ENCODE measurements at regions not wholly inside any gene's neighbourhood (a gene's known extent, or its start where the extent isn't known, plus 50 kb on each side); places are given as distances from the start of the nearest gene placed in this dataset.

DNA sequence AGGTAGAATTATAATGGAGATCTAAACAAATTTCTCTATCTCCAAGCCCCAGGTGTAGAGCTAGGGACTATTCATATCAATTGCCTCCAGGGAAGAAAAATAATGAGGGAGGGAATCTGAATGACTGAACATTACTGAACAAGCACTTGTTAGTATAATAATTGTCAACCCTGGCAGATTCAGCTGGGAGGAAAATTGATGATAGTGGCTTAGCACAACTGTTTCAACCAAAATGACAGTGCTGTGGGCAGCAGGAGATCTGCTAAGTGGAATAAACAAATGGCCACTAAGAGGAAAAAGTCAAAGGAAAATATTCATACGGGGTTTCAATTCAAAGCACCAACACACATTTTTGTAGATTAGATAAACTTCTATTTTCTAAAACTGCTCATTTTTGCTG, 294.9 kb upstream of the ZNF385D start:
- no peaks in the 10 kb centered on the region for H3K9me3 ChIP-seq (ENCODE audit: insufficient read depth in 2 of 2, low read depth in 1 of 2, low read length in 1 of 2)
- no peaks in the 10 kb centered on the region for H3K36me3 ChIP-seq (ENCODE audit: control insufficient read depth in 2 of 4, insufficient read depth in 4 of 4, low read length in 3 of 4)
- TF ChIP-seq SP1 (IDR thresholded peaks at IDR 0.05; ENCODE audit: low read depth, low read length) (no peak), POLR2A (IDR thresholded peaks at IDR 0.05; ENCODE audit: control extremely low read depth in 1 of 2, low read depth in 2 of 2, low read length in 2 of 2) (no peak), KDM4A (IDR thresholded peaks at IDR 0.05; ENCODE audit: low read depth, low read length, severe bottlenecking) (no peak), SP2 (IDR thresholded peaks at IDR 0.05; ENCODE audit: low read length) (no peak), CEBPB (IDR thresholded peaks at IDR 0.05; ENCODE audit: low read depth, low read length) (no peak), GABPA (IDR thresholded peaks at IDR 0.05; ENCODE audit: borderline replicate concordance, insufficient read depth, low read length) (no peak), NANOG (IDR thresholded peaks at IDR 0.05; ENCODE audit: insufficient read depth, low read depth, low read length, poor library complexity, severe bottlenecking) (no peak), JUND (IDR thresholded peaks at IDR 0.05; ENCODE audit: low read length) (no peak), NRF1 (IDR thresholded peaks at IDR 0.05; ENCODE audit: low read depth, low read length) (no peak), EZH2 (IDR thresholded peaks at IDR 0.05; ENCODE audit: low read depth, low read length, severe bottlenecking) (no peak), YY1 (IDR thresholded peaks at IDR 0.05; ENCODE audit: low read depth, low read length) (no peak), CHD2 (IDR thresholded peaks at IDR 0.05; ENCODE audit: low read length) (no peak), RNF2 (IDR thresholded peaks at IDR 0.05; ENCODE audit: borderline replicate concordance, low read depth, low read length, missing control alignments, poor library complexity, severe bottlenecking) (no peak), EP300 (IDR thresholded peaks at IDR 0.05; ENCODE audit: borderline replicate concordance in 1 of 2, low read depth in 2 of 2, low read length in 2 of 2) (no peak)
- no peaks in the 10 kb centered on the region for H3K4me1 ChIP-seq (replicated peaks in 1 of 4; ENCODE audit: control insufficient read depth in 3 of 4, insufficient read depth in 4 of 4, low read length in 3 of 4)
- DNase-seq (ENCODE audit: low read depth in 1 of 2, low spot score in 2 of 2) (no peak), FAIRE-seq (no peak)
- H3K23me2 ChIP-seq (ENCODE audit: low read depth, low read length), result no peaks in the 10 kb centered on the region
- 79% methylated on average over 1 of the region's 1 CpG; no CpG with 5 or more reads in 1 of the 2 experiments for WGBS, 2 experiments (ENCODE audit: extremely low coverage in 1 of 2, insufficient coverage in 1 of 2, insufficient read length in 1 of 2, insufficient replicate concordance in 2 of 2, low coverage in 1 of 2, low lambda C conversion rate in 2 of 2, missing lambda C conversion rate in 1 of 2)
- H4K20me1 ChIP-seq (replicated peaks in 1 of 2; ENCODE audit: control insufficient read depth in 1 of 2, insufficient read depth in 2 of 2, low read length in 2 of 2), result no peaks in the 10 kb centered on the region
- H2AFZ ChIP-seq (ENCODE audit: low read length), result 0 out of 2 replicates have a peak overlapping the region, but pooled peaks have one; percentile 60
- no peak overlapping the region for H4K91ac ChIP-seq (replicated peaks; ENCODE audit: insufficient read length, low read length)
- H3K79me1 ChIP-seq (ENCODE audit: low read depth, low read length), result no peaks in the 10 kb centered on the region
- POLR2A ChIA-PET (ENCODE audit: partially characterized antibody), result no interaction called here
- H3K9ac ChIP-seq (replicated peaks in 1 of 4; ENCODE audit: extremely low read depth in 1 of 4, low read depth in 3 of 4, low read length in 3 of 4), result no peak overlapping the region
- H3K4me3 ChIP-seq (ENCODE audit: extremely low read depth in 1 of 4, insufficient read depth in 2 of 4, low read depth in 3 of 4, low read length in 4 of 4), result no peak overlapping the region
- no peak overlapping the region for H2BK12ac ChIP-seq (ENCODE audit: low read depth, low read length)
- H4K8ac ChIP-seq (ENCODE audit: extremely low read depth, insufficient read depth, low read length), result no peak overlapping the region
- no peak overlapping the region for H2BK120ac ChIP-seq (replicated peaks; ENCODE audit: low read depth, low read length)
- H3K4ac ChIP-seq (replicated peaks; ENCODE audit: insufficient read length, low read depth, low read length), result no peak overlapping the region
- no peak overlapping the region for H2BK5ac ChIP-seq (ENCODE audit: low read depth, low read length)
- H3K23ac ChIP-seq (ENCODE audit: insufficient read length), result no peak overlapping the region
- no peak overlapping the region for H3K18ac ChIP-seq (ENCODE audit: extremely low read depth, low read length)
- H3K56ac ChIP-seq (replicated peaks; ENCODE audit: insufficient read length, low read depth, low read length), result no peak overlapping the region
- H2BK20ac ChIP-seq (ENCODE audit: low read length), result no peak overlapping the region
- H2BK15ac ChIP-seq (ENCODE audit: low read length), result no peak overlapping the region
- H3K27ac ChIP-seq (ENCODE audit: low read depth, low read length), result no peak overlapping the region
- H3K4me2 ChIP-seq (ENCODE audit: insufficient read depth in 1 of 2, low read depth in 2 of 2, low read length in 2 of 2), result no peak overlapping the region
- no peaks in the 10 kb centered on the region for H3K27me3 ChIP-seq (replicated peaks in 1 of 4; ENCODE audit: control insufficient read depth in 3 of 4, extremely low read depth in 1 of 4, insufficient read depth in 3 of 4, low read length in 3 of 4)
- H3K14ac ChIP-seq (ENCODE audit: insufficient read length), result no peak overlapping the region
- CTCF ChIA-PET (ENCODE audit: partially characterized antibody), result interaction anchor here (0.6 to 1.4 kb wide), 2 partner anchors 34 to 45 kb away, joined by 3 read pairs; no protein-coding TSS in a partner anchor
- no peaks in the 10 kb centered on the region for H3K79me2 ChIP-seq (ENCODE audit: control insufficient read depth in 1 of 2, insufficient read depth in 2 of 2, low read length in 2 of 2)
- H2AK5ac ChIP-seq (ENCODE audit: low read depth, low read length), result no peak overlapping the region
- no peak overlapping the region for H4K5ac ChIP-seq (ENCODE audit: insufficient read length, low read depth, low read length)

Data from H1 (cell line).